Gastroesophageal sphincter (tissue), 4 donors: ENCODE measurements at regions not wholly inside any gene's neighbourhood (a gene's known extent, or its start where the extent isn't known, plus 50 kb on each side); places are given as distances from the start of the nearest gene placed in this dataset.

Experiments
- ATAC-seq: fragments of 150-250 bp; one replicate; pipeline ENCODE4 v1.9.1; 2016; ENCODE audit warnings: mild to moderate bottlenecking, moderate library complexity
- H3K27ac ChIP-seq, 4 donors: fragments of 200-600 bp; sonication (generic) in 3 of 4; 1 replicate in 3 of 4; 2 replicates in 1 of 4; pipeline ENCODE4 v1.5.1; 2016 to 2019
- H3K27me3 ChIP-seq: fragments of 200-600 bp; sonication (generic); one replicate; pipeline ENCODE4 v1.5.1; 2019
- H3K36me3 ChIP-seq, 2 donors: fragments of 200-600 bp; sonication (generic); one replicate each; pipeline ENCODE4 v1.5.1; 2019; ENCODE audit warnings: control low read depth in 1 of 2
- H3K4me1 ChIP-seq, 3 donors: fragments of 200-600 bp; sonication (generic); 1 replicate in 2 of 3; 2 replicates in 1 of 3; pipeline ENCODE4 v1.5.1; 2016 to 2019; ENCODE audit warnings: control low read depth in 2 of 3
- H3K4me3 ChIP-seq, 2 donors: fragments of 200-600 bp; sonication (generic); one replicate each; pipeline ENCODE4 v1.5.1; 2019; ENCODE audit warnings: mild to moderate bottlenecking in 1 of 2, moderate library complexity in 1 of 2
- H3K9me3 ChIP-seq, 3 donors: fragments of 200-600 bp; sonication (generic); one replicate each; pipeline ENCODE4 v1.5.1; 2017 to 2019; ENCODE audit warnings: control low read depth in 2 of 3
- CTCF ChIP-seq, 4 experiments: fragments of 200-600 bp in 2 of 4; fragments of 450-650 bp in 2 of 4; sonication (generic) in 1 of 4; IDR thresholded peaks; one replicate each; pipeline ENCODE4 v1.5.1; 2017 to 2019; ENCODE audit warnings: antibody characterized with exemption in 4 of 4, mild to moderate bottlenecking in 2 of 4, moderate library complexity in 2 of 4
- EP300 ChIP-seq: sonication (generic); formaldehyde crosslinking; IDR thresholded peaks from one replicate; pipeline ENCODE4 v1.6.1; 2017; ENCODE audit warnings: antibody characterized with exemption, mild to moderate bottlenecking
- POLR2A ChIP-seq, 2 donors: fragments of 450-650 bp; IDR thresholded peaks; one replicate each; pipeline ENCODE4 v1.6.1; 2017; ENCODE audit warnings: antibody characterized with exemption in 2 of 2, mild to moderate bottlenecking in 2 of 2, moderate library complexity in 1 of 2
- POLR2AphosphoS5 ChIP-seq: sonication (generic); formaldehyde crosslinking; IDR thresholded peaks from one replicate; pipeline ENCODE4 v1.6.1; 2017; ENCODE audit warnings: antibody characterized with exemption
- WGBS, 2 donors: methylation state at CpG; one replicate each; pipeline ENCODE4 v1.1.5; 2018; ENCODE audit warnings: low coverage in 1 of 2; 5-methylcytosine and 5-hydroxymethylcytosine counted together

DNA sequence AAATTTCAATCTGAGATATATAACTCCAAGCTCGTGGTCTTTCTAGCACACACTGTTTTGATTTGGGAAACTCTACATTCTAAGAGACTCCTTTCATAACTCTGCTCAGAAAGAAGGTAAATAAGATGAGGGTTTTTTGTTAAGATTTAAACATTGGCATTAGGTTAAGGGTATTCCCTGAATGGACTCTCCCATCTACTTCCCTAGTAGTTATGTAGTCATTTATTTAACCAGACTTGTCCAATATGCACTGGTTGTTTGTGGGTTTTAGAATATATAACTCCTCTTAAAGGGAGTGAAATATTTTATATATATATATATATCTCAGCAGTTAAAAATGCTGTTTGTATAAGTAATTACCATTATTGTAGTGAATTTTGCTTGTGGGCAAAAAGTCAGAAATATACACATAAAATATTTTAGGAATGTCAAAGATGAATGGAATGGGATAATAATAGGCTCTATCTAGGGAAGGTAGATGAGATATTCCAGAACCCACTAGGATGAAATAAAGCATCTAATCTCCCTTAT is 61.5 kb upstream of the WDR75 start:
- WGBS, 2 donors, result 60 to 68% methylated on average over 1 of the region's 1 CpG

DNA sequence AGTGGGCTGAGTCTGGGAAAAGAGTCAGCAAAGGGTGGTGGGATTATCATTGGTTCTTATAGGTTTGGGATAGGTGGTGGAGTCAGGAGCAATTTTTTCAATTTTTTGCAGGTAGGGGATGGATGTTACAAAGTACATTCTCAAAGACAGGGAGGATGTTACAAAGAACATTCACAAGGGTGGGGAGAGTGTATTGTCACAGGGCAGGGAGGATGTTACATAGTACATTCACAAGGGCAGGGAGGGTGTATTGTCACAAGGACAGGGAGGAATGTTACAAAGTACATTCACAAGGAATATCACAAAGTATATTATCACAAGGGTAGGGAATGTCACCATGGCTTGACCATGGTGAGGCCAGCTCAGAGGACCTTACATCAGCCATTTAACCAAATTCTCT is 58.6 kb upstream of the WDR75 start:
- no peaks in the 10 kb centered on the region for H3K36me3 ChIP-seq
- no peaks in the 10 kb centered on the region for H3K9me3 ChIP-seq
- H3K27ac ChIP-seq, result no peak overlapping the region
- H3K27me3 ChIP-seq, result no peaks in the 10 kb centered on the region
- no peak for ATAC-seq
- peaks cover 0 to 11% (median 5%) of the 10 kb centered on the region in 3 donors for H3K4me1 ChIP-seq
- TF ChIP-seq POLR2AphosphoS5 (no peak), EP300 (no peak), POLR2A (IDR thresholded peaks at IDR 0.05) (no peak), CTCF (IDR thresholded peaks at IDR 0.05) (no peak)
- H3K4me3 ChIP-seq, result no peak overlapping the region

More for the DNA sequence above, 61.5 kb upstream of the WDR75 start:
- TF ChIP-seq EP300, result no peak
- TF ChIP-seq POLR2A (IDR thresholded peaks at IDR 0.05), result no peak
- TF ChIP-seq CTCF (IDR thresholded peaks at IDR 0.05), result no peak
- no peak for TF ChIP-seq POLR2AphosphoS5
- Histone ChIP-seq H3K36me3 (no peaks in the 10 kb centered on the region), H3K27me3 (no peaks in the 10 kb centered on the region), H3K4me1 (peaks cover 0 to 20% (median 5%) of the 10 kb centered on the region in 3 donors), H3K9me3 (no peaks in the 10 kb centered on the region), H3K4me3 (no peak overlapping the region), H3K27ac (no peak overlapping the region)
- ATAC-seq, result no peak

- H3K9me3 ChIP-seq, result no peaks in the 10 kb centered on the region
- no peaks in the 10 kb centered on the region for H3K4me1 ChIP-seq
- ATAC-seq, result no peak
- no peak overlapping the region for H3K4me3 ChIP-seq
- no peaks in the 10 kb centered on the region for H3K36me3 ChIP-seq
- TF ChIP-seq POLR2AphosphoS5, result no peak
- no peak for TF ChIP-seq EP300
- no peak for TF ChIP-seq POLR2A (IDR thresholded peaks at IDR 0.05)
- no peak for TF ChIP-seq CTCF (IDR thresholded peaks at IDR 0.05)
- 91 to 98% methylated on average over 3 of the region's 3 CpGs for WGBS, 2 donors
- H3K27me3 ChIP-seq, result no peaks in the 10 kb centered on the region
- H3K27ac ChIP-seq, result no peak overlapping the region
Measured at GRCh38 chr2:189386741-189387140, 54.5 kb upstream of the WDR75 start.

GRCh38 chr2:189391201-189391600 is 50.1 kb upstream of the WDR75 start:
- Histone ChIP-seq H3K27ac (no peak overlapping the region), H3K36me3 (no peaks in the 10 kb centered on the region), H3K4me1 (peaks cover 0 to 13% (median 2%) of the 10 kb centered on the region in 3 donors), H3K27me3 (no peaks in the 10 kb centered on the region), H3K4me3 (no peak overlapping the region), H3K9me3 (no peaks in the 10 kb centered on the region)
- WGBS, 2 donors, result 67 to 80% methylated on average over 3 of the region's 3 CpGs
- no peak for ATAC-seq
- TF ChIP-seq EP300 (no peak), CTCF (IDR thresholded peaks at IDR 0.05) (no peak), POLR2A (IDR thresholded peaks at IDR 0.05) (no peak), POLR2AphosphoS5 (no peak)
